Activated naive CD4-positive, alpha-beta T cell treated with anti-CD3 and anti-CD28 coated beads, Interleukin-2, amount 10 ng/mL, durations not matched to agents 7 days and 5 days (primary cell): ENCODE measurements at regions not wholly inside any gene's neighbourhood (a gene's known extent, or its start where the extent isn't known, plus 50 kb on each side); places are given as distances from the start of the nearest gene placed in this dataset.
"Not testable (repeated sequence)": the region's sequence is repeated elsewhere in the genome, so short reads cannot be mapped to it uniquely, and the experiment has no call there.

ENCODE experiments used
- CTCF ChIA-PET: fragments of 350-600 bp; sonication (Branson Sonifier 250); formaldehyde crosslinking; loops from one replicate; lab custom pipeline; 2021; ENCODE audit warnings: antibody characterized with exemption; lab: Charles Lee
- DNase-seq: peaks from one replicate; pipeline ENCODE4 v3.0.0-alpha.2; 2020
- H3K27ac Mint-ChIP-seq: one replicate; pipeline ENCODE4 v1.8.0; 2021; ENCODE audit warnings: mild to moderate bottlenecking, moderate library complexity, mixed read lengths
- H3K27me3 Mint-ChIP-seq: one replicate; pipeline ENCODE4 v1.8.0; 2021; ENCODE audit warnings: mild to moderate bottlenecking, mixed read lengths
- H3K36me3 Mint-ChIP-seq: one replicate; pipeline ENCODE4 v1.8.0; 2021; ENCODE audit warnings: mixed read lengths
- H3K4me1 Mint-ChIP-seq: one replicate; pipeline ENCODE4 v1.8.0; 2021; ENCODE audit warnings: mixed read lengths
- H3K4me3 Mint-ChIP-seq: one replicate; pipeline ENCODE4 v1.8.0; 2021; ENCODE audit warnings: mild to moderate bottlenecking, moderate library complexity, mixed read lengths
- H3K9me3 Mint-ChIP-seq: one replicate; pipeline ENCODE4 v1.8.0; 2021; ENCODE audit warnings: mixed read lengths

DNA sequence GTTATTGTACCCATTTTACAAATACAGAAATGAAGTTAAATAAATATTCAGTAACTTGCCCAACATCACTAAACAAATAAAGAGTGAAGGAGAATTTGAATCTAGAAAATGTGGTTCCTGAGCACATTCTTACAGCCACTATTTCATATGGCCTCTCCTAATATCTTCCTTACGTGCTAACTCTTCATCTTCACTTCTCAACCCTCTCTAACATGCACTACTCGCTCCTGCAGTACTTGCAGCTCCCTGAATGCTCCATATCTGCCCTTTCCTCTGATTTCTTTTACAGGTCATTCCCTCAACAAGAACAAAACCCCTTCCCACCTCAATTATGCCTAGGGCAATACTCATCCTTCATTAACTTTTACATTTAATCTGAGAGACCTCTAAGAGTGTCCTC is 711.5 kb downstream of the CETN3 start:
- Mint-ChIP-seq H3K4me1 (no peaks in the 10 kb centered on the region), H3K4me3 (no peak overlapping the region), H3K27ac (no peak overlapping the region), H3K36me3 (no peaks in the 10 kb centered on the region), H3K27me3 (no peaks in the 10 kb centered on the region), H3K9me3 (peaks cover 2% of the 10 kb centered on the region)
- DNase-seq: no peak
- CTCF ChIA-PET: no interaction called here

- no peak for DNase-seq
- no peak overlapping the region for H3K27ac Mint-ChIP-seq
- CTCF ChIA-PET: no interaction called here
- no peaks in the 10 kb centered on the region for H3K4me1 Mint-ChIP-seq
- H3K4me3 Mint-ChIP-seq: no peak overlapping the region
- no peaks in the 10 kb centered on the region for H3K36me3 Mint-ChIP-seq
- peaks cover 2% of the 10 kb centered on the region for H3K9me3 Mint-ChIP-seq
- H3K27me3 Mint-ChIP-seq: no peaks in the 10 kb centered on the region
These were observed 712.0 kb downstream of the CETN3 start for GRCh38 chr5:89697581-89697980.

DNA sequence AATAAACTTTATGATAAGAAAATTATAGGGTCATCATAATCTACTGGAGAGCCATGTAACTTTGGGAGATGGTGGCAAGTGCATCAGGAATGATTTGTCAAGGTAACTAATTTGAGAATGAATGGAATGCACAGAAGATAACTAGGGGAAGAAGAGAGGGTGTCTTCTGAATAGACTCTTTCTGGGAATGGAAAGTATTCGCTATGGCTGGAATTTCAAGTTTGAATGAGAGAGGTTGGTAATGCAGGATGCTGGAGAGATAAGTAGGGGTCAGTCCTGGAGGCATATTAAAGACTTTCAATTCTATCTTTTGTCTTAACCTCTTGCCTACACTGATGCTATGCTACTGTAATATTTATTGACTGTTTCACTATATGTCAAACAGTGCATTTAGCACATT is 714.2 kb downstream of the CETN3 start:
- H3K4me1 Mint-ChIP-seq: no peaks in the 10 kb centered on the region
- no peaks in the 10 kb centered on the region for H3K27me3 Mint-ChIP-seq
- no peaks in the 10 kb centered on the region for H3K36me3 Mint-ChIP-seq
- CTCF ChIA-PET: no interaction called here
- H3K27ac Mint-ChIP-seq: no peak overlapping the region
- no peak overlapping the region for H3K4me3 Mint-ChIP-seq
- H3K9me3 Mint-ChIP-seq: peaks cover 2% of the 10 kb centered on the region
- DNase-seq: no peak

- H3K4me1 Mint-ChIP-seq: no peaks in the 10 kb centered on the region
- no peak overlapping the region for H3K4me3 Mint-ChIP-seq
- H3K27me3 Mint-ChIP-seq: no peaks in the 10 kb centered on the region
- H3K9me3 Mint-ChIP-seq: peaks cover 2% of the 10 kb centered on the region
- no peak overlapping the region for H3K27ac Mint-ChIP-seq
- no peak for DNase-seq
- CTCF ChIA-PET: no interaction called here
- no peaks in the 10 kb centered on the region for H3K36me3 Mint-ChIP-seq
These were observed 715.5 kb downstream of the CETN3 start for GRCh38 chr5:89694026-89694550.

DNA sequence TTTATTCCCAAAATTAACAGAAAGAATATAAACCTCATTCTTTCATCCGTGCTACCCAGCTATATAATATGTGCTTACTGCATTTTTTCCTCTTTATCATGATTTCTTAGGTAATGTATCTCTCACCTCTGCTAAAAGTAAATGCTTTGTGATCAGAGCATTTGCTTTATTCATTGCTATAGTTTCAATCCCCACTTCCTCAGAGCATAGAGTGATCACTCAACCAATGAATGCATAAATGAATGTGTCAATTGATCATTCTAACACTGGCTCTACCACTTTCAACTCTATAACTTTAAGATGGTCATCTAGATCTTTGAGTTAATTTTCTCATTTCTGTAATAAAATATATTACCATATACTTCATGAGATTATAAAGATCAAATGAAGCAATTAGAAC is 719.2 kb downstream of the CETN3 start:
- no peaks in the 10 kb centered on the region for H3K9me3 Mint-ChIP-seq
- H3K4me3 Mint-ChIP-seq: no peak overlapping the region
- CTCF ChIA-PET: no interaction called here
- DNase-seq: no peak
- H3K4me1 Mint-ChIP-seq: no peaks in the 10 kb centered on the region
- H3K27ac Mint-ChIP-seq: no peak overlapping the region
- no peaks in the 10 kb centered on the region for H3K27me3 Mint-ChIP-seq
- no peaks in the 10 kb centered on the region for H3K36me3 Mint-ChIP-seq

DNA sequence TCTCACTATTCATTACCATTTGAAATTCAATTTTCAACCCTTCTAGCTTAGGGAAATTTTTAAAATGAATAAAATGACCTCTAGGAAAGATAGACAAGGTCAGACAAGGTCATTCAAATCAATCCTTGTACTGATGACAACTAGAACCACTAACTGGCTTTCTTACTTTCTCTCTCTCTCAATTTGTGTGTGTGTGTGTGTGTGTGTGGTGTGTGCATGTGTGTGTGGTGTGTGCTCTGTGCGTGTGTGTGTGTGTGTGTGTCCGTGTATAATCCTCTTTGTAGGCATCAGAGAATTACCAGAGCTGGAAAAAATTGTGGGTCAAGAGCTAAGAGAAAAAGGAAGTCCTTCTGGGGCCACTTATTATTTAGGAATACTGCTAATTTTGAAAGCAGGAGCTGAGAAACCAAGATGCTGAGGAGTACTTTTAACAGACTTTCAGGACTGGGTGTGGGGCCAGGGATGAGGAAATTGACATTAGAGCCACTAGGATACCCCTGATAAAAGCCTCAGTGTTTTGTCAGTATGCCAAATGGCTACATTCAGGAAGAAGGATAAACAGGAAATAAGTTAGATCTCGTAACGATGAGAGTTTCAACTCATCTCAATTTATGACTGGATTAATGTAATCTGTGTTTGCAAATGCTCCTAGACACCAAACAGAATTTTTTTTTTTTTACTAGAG is 723.3 kb downstream of the CETN3 start:
- no peak for DNase-seq
- Mint-ChIP-seq H3K4me3 (no peak overlapping the region), H3K27me3 (no peaks in the 10 kb centered on the region), H3K9me3 (no peaks in the 10 kb centered on the region), H3K27ac (no peak overlapping the region), H3K4me1 (no peaks in the 10 kb centered on the region), H3K36me3 (no peaks in the 10 kb centered on the region)
- CTCF ChIA-PET: no interaction called here

DNA sequence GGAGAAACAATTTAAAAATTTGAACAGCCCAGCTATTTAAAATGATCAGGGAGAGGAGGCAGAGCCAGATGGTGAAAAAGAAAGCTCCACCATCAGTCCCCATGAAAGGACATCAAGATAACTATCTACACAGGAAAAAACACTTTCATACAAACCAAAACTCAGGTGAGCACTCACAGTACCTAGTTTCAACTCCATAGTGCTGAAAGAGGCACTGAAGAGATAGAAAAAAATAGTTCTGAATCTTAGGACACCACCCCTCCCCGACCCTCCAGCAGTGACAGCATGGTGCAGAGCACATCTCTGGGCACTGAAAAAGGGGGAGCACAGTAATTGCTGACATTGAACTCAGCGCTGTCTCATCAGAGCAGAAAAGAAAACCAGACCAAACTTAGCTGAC is 732.9 kb downstream of the CETN3 start:
- no peaks in the 10 kb centered on the region for H3K27me3 Mint-ChIP-seq
- no peak overlapping the region for H3K4me3 Mint-ChIP-seq
- no peaks in the 10 kb centered on the region for H3K4me1 Mint-ChIP-seq
- no peak overlapping the region for H3K27ac Mint-ChIP-seq
- CTCF ChIA-PET: no interaction called here
- peaks cover 2% of the 10 kb centered on the region for H3K9me3 Mint-ChIP-seq
- DNase-seq: no peak
- H3K36me3 Mint-ChIP-seq: no peaks in the 10 kb centered on the region

- Mint-ChIP-seq H3K27ac (no peak overlapping the region), H3K4me3 (no peak overlapping the region), H3K27me3 (no peaks in the 10 kb centered on the region), H3K9me3 (peaks cover 2% of the 10 kb centered on the region), H3K36me3 (no peaks in the 10 kb centered on the region), H3K4me1 (no peaks in the 10 kb centered on the region)
- CTCF ChIA-PET: no interaction called here
- DNase-seq: no peak
These were observed 736.5 kb downstream of the CETN3 start for GRCh38 chr5:89673019-89673418.

DNA sequence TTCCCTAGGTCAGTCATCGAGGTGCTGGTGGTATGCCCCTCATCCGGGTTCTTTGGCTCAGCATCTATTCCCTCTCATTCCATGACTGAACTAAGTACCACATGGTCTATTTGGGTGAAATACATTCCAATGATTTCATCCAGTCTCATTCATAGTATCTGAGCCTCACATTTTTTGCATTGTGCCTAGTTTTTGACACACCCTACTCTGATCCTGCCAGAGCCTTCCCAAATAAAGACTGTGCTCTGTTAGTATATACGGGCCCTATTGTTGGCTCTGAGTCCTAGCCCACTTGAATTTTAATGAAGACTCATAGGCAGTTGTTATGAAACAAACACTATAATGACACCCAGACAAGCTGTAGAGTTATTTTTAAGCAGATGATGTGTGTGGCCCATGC is 740.7 kb downstream of the CETN3 start:
- Mint-ChIP-seq H3K27ac (no peak overlapping the region), H3K27me3 (no peaks in the 10 kb centered on the region), H3K9me3 (no peaks in the 10 kb centered on the region), H3K4me3 (no peak overlapping the region), H3K36me3 (no peaks in the 10 kb centered on the region), H3K4me1 (no peaks in the 10 kb centered on the region)
- CTCF ChIA-PET: no interaction called here
- DNase-seq: no peak

- CTCF ChIA-PET: no interaction called here
- Mint-ChIP-seq H3K36me3 (no peaks in the 10 kb centered on the region), H3K27ac (no peak overlapping the region), H3K4me3 (no peak overlapping the region), H3K27me3 (no peaks in the 10 kb centered on the region), H3K9me3 (peaks cover 4% of the 10 kb centered on the region), H3K4me1 (no peaks in the 10 kb centered on the region)
- DNase-seq: no peak
These were observed 747.1 kb downstream of the CETN3 start for GRCh38 chr5:89662499-89662898.

DNA sequence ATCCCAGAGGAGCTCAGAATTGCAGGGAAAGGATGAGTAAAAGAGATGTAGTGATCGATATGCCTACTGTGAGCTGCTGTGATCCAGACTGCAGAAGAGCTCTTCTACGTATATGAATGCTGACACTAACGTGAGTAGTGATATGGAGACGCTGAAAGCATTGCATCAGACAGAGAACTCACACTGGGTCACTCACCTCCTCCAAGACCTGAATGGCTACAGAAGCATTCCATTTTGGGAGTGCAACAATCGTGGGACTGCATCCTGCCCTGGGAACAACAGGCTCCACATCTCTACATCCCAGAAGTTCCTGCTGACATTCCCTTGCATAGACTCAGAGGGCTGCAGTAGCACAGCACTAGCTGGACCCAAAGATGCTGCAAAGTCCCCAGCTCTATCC is 755.9 kb upstream of the MEF2C start:
- Mint-ChIP-seq H3K9me3 (peaks cover 14% of the 10 kb centered on the region), H3K27me3 (no peaks in the 10 kb centered on the region), H3K4me1 (no peaks in the 10 kb centered on the region), H3K27ac (no peak overlapping the region), H3K4me3 (no peak overlapping the region), H3K36me3 (no peaks in the 10 kb centered on the region)
- DNase-seq: no peak
- CTCF ChIA-PET: no interaction called here

DNA sequence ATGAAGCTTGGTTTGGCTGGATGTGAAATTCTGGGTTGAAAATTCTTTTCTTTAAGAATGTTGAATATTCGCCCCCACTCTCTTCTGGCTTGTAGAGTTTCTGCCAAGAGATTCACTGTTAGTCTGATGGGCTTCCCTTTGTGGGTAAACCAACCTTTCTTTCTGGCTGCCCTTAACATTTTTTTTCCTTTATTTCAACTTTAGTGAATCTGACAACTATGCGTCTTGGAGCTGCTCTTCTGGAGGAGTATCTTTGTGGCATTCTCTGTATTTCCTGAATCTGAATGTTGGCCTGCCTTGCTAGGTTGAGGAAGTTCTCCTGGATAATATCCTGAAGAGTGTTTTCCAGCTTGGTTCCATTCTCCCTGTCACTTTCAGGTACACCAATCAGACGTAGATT is 751.2 kb upstream of the MEF2C start:
- CTCF ChIA-PET, H3K27me3 Mint-ChIP-seq, H3K36me3 Mint-ChIP-seq, H3K4me1 Mint-ChIP-seq, DNase-seq, H3K4me3 Mint-ChIP-seq, H3K27ac Mint-ChIP-seq: not testable (repeated sequence)
- peaks cover 26% of the 10 kb centered on the region for H3K9me3 Mint-ChIP-seq

DNA sequence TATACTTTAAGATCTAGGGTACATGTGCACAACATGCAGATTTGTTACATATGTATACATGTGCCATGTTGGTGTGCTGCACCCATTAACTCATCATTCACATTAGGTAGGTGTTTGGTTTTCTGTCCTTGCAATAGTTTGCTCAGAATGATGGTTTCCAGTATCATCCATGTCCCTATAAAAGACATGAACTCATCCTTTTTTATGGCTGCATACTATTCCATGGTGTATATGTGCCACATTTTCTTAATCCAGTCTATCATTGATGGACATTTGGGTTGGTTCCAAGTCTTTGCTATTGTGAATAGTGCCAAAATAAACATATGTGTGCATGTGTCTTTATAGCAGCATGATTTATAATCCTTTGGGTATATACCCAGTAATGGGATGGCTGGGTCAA is 747.1 kb upstream of the MEF2C start:
- peaks cover 26% of the 10 kb centered on the region for H3K9me3 Mint-ChIP-seq
- H3K27me3 Mint-ChIP-seq, H3K36me3 Mint-ChIP-seq, DNase-seq, H3K4me3 Mint-ChIP-seq, CTCF ChIA-PET, H3K4me1 Mint-ChIP-seq, H3K27ac Mint-ChIP-seq: not testable (repeated sequence)

DNA sequence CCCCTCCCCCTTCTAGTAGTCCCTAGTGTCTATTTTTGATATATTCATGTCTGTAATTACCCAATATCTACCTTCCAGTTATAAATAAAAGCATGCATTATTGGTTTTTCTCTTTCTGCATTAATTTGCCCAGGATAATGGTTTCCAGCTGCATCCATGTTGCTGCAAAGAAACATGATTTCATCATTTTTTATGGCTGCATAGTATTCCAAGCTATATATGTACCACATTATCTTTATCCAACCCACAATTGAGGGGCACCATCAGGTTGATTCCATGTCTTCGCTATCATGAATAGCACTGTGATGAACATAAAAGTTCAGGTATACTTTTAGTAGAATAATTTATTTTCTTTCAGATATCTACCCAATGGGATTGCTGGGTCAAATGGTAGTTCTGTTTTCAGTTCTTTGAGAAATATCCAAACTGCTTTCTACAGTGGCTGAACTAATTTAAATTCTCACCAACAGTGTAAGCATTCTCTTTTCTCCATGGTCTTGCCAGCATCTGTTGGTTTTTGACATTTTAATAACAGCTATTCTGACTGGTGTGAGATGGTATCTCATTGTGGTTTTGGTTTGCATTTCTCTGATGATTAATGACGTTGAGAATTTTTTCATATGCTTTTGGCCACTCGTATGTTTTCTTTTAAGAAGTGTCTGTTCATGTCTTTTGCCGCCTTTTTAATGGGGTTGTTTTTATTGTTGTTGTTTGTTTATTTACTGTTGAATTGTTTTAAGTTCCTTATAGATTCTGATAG is 746.1 kb upstream of the MEF2C start:
- Mint-ChIP-seq H3K36me3 (no peaks in the 10 kb centered on the region), H3K9me3 (peaks cover 17% of the 10 kb centered on the region), H3K4me3 (no peak overlapping the region), H3K27ac (no peak overlapping the region), H3K4me1 (no peaks in the 10 kb centered on the region), H3K27me3 (no peaks in the 10 kb centered on the region)
- CTCF ChIA-PET: no interaction called here
- no peak for DNase-seq

DNA sequence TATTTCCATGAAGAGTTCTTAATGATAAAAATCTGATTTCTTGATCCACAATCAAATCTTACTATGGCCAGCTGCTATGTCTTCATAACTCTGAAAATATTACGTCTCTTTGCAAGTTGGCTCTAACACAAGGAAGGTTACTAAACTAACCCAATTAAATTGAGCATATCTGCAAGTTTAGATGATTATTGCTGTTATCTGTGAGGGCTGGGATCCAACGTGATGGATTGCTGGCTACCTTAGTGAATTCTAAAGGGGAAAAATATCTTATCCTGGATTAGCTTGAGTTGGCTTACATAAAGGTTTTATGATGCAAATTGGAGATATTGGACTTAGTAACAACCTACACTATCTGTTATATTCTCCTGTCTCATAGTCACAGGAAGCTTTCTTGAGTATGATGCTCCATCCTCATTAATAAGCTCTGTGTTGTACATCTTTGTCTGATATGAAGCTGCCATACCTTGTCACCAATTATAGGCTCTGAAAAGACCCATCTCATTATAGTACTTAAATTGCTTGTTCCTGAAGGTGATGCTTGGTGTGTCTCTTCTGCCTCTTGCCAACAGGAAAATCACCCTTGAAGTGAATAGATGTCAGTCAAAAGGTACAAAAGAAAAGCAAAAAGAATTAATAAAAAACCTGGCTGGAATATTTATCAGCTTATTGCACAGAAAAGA is 733.0 kb upstream of the MEF2C start:
- CTCF ChIA-PET: no interaction called here
- Mint-ChIP-seq H3K9me3 (no peaks in the 10 kb centered on the region), H3K36me3 (no peaks in the 10 kb centered on the region), H3K27ac (no peak overlapping the region), H3K27me3 (no peaks in the 10 kb centered on the region), H3K4me3 (no peak overlapping the region), H3K4me1 (no peaks in the 10 kb centered on the region)
- DNase-seq: no peak
